ENCODE measurements at regions not wholly inside any gene's neighbourhood (a gene's known extent, or its start where the extent isn't known, plus 50 kb on each side); places are given as distances from the start of the nearest gene placed in this dataset.
"Not testable (repeated sequence)": the region's sequence is repeated elsewhere in the genome, so short reads cannot be mapped to it uniquely, and the experiment has no call there.

GRCh38 chr9:94188246-94188645, 70.9 kb upstream of the ZNF169 start:
- no peak for DNase-seq (ENCODE audit: low read depth in 2 of 2)

- DNase-seq (ENCODE audit: low read depth in 2 of 2), result not testable (repeated sequence)
Measured at GRCh38 chr9:94191706-94192105, 67.4 kb upstream of the ZNF169 start.

GRCh38 chr9:94198414-94198813, 60.7 kb upstream of the ZNF169 start:
- no peak for DNase-seq (ENCODE audit: low read depth in 2 of 2)

GRCh38 chr9:94199776-94200175, 59.3 kb upstream of the ZNF169 start:
- DNase-seq (ENCODE audit: low read depth in 2 of 2), result no peak

GRCh38 chr9:94204174-94204573, 54.9 kb upstream of the ZNF169 start:
- no peak for DNase-seq (ENCODE audit: low read depth in 2 of 2)

- no peak for DNase-seq (ENCODE audit: low read depth in 2 of 2)
Measured at GRCh38 chr9:94207781-94208180, 51.3 kb upstream of the ZNF169 start.

Measured in activated CD8-positive, alpha-beta memory T cell treated with anti-CD3 and anti-CD28 coated beads for 4 hours (primary cell).